Urinary bladder (tissue), 3 donors: ENCODE measurements at regions not wholly inside any gene's neighbourhood (a gene's known extent, or its start where the extent isn't known, plus 50 kb on each side); places are given as distances from the start of the nearest gene placed in this dataset.

ENCODE experiments used
- DNase-seq: peaks from one replicate; pipeline ENCODE4 v3.0.0-alpha.2; 2015; ENCODE audit errors: extremely low spot score
- H3K27ac ChIP-seq: one replicate; pipeline ENCODE4 v1.5.1; 2013; ENCODE audit warnings: low read depth, mild to moderate bottlenecking, moderate library complexity
- H3K36me3 ChIP-seq: one replicate; pipeline ENCODE4 v1.6.1; 2013; ENCODE audit warnings: mild to moderate bottlenecking, moderate library complexity; ENCODE audit not compliant: insufficient read depth
- H3K4me1 ChIP-seq: one replicate; pipeline ENCODE4 v1.6.1; 2013; ENCODE audit warnings: mild to moderate bottlenecking, moderate library complexity; ENCODE audit not compliant: insufficient read depth
- H3K4me3 ChIP-seq: one replicate; pipeline ENCODE4 v1.5.1; 2013; ENCODE audit warnings: low read depth, low read length
- WGBS: extraction: QIAGEN DNeasy Blood & Tissue Kit; methylation state at CpG from one replicate; pipeline ENCODE4 v1.1.7; 2013; 5-methylcytosine and 5-hydroxymethylcytosine counted together
- donor health status: healthy with polysubstance abuse.
- donor health status: healthy.

GRCh38 chr9:103372828-103373227, 377.7 kb downstream of the CYLC2 start:
- WGBS, result 91% methylated on average over 4 of the region's 4 CpGs
- DNase-seq, result no peak
- Histone ChIP-seq H3K4me1 (no peaks in the 10 kb centered on the region), H3K36me3 (no peaks in the 10 kb centered on the region), H3K27ac (no peak overlapping the region), H3K4me3 (no peak overlapping the region)

- no peak overlapping the region for H3K27ac ChIP-seq
- no peaks in the 10 kb centered on the region for H3K36me3 ChIP-seq
- H3K4me1 ChIP-seq, result no peaks in the 10 kb centered on the region
- DNase-seq, result no peak
- no peak overlapping the region for H3K4me3 ChIP-seq
These were observed 382.5 kb downstream of the CYLC2 start for GRCh38 chr9:103377667-103378066.

GRCh38 chr9:103397868-103398600, 402.9 kb downstream of the CYLC2 start:
- WGBS, result 51% methylated on average over 5 of the region's 5 CpGs
- H3K27ac ChIP-seq, result no peak overlapping the region
- no peaks in the 10 kb centered on the region for H3K36me3 ChIP-seq
- H3K4me3 ChIP-seq, result no peak overlapping the region
- no peak for DNase-seq
- no peaks in the 10 kb centered on the region for H3K4me1 ChIP-seq

- Histone ChIP-seq H3K4me3 (no peak overlapping the region), H3K4me1 (no peaks in the 10 kb centered on the region), H3K27ac (no peak overlapping the region), H3K36me3 (no peaks in the 10 kb centered on the region)
- no peak for DNase-seq
- 89% methylated on average over 3 of the region's 3 CpGs for WGBS
These were observed 404.4 kb downstream of the CYLC2 start for GRCh38 chr9:103399535-103399934.

GRCh38 chr9:103407260-103407659, 412.1 kb downstream of the CYLC2 start:
- H3K4me3 ChIP-seq, result no peak overlapping the region
- no peaks in the 10 kb centered on the region for H3K4me1 ChIP-seq
- no peak overlapping the region for H3K27ac ChIP-seq
- no peak for DNase-seq
- no peaks in the 10 kb centered on the region for H3K36me3 ChIP-seq
- WGBS, result 85% methylated on average over 1 of the region's 1 CpG

GRCh38 chr9:103410059-103410458, 414.9 kb downstream of the CYLC2 start:
- H3K4me1 ChIP-seq, result no peaks in the 10 kb centered on the region
- H3K27ac ChIP-seq, result no peak overlapping the region
- no peak for DNase-seq
- 74% methylated on average over 4 of the region's 4 CpGs for WGBS
- H3K36me3 ChIP-seq, result no peaks in the 10 kb centered on the region
- H3K4me3 ChIP-seq, result no peak overlapping the region

- no peak for DNase-seq
- Histone ChIP-seq H3K4me3 (no peak overlapping the region), H3K4me1 (no peaks in the 10 kb centered on the region), H3K36me3 (no peaks in the 10 kb centered on the region), H3K27ac (no peak overlapping the region)
- WGBS, result 59% methylated on average over 4 of the region's 4 CpGs
These were observed 432.6 kb downstream of the CYLC2 start for GRCh38 chr9:103427696-103428095.

- Histone ChIP-seq H3K4me3 (no peak overlapping the region), H3K27ac (no peak overlapping the region), H3K4me1 (no peaks in the 10 kb centered on the region), H3K36me3 (no peaks in the 10 kb centered on the region)
- WGBS, result 53% methylated on average over 1 of the region's 1 CpG
- DNase-seq, result no peak
These were observed 435.3 kb downstream of the CYLC2 start for GRCh38 chr9:103430469-103430868.

GRCh38 chr9:103431809-103432208, 436.7 kb downstream of the CYLC2 start:
- DNase-seq, result no peak
- no peak overlapping the region for H3K27ac ChIP-seq
- H3K4me3 ChIP-seq, result no peak overlapping the region
- no peaks in the 10 kb centered on the region for H3K36me3 ChIP-seq
- no peaks in the 10 kb centered on the region for H3K4me1 ChIP-seq

GRCh38 chr9:103444176-103444575, 449.0 kb downstream of the CYLC2 start:
- DNase-seq, result no peak
- no peaks in the 10 kb centered on the region for H3K4me1 ChIP-seq
- no peak overlapping the region for H3K27ac ChIP-seq
- no peaks in the 10 kb centered on the region for H3K36me3 ChIP-seq
- WGBS, result 30% methylated on average over 2 of the region's 2 CpGs
- H3K4me3 ChIP-seq, result no peak overlapping the region

GRCh38 chr9:103458826-103459225, 463.7 kb downstream of the CYLC2 start:
- Histone ChIP-seq H3K4me1 (no peaks in the 10 kb centered on the region), H3K27ac (no peak overlapping the region)

GRCh38 chr9:103471241-103471640, 476.1 kb downstream of the CYLC2 start:
- H3K4me3 ChIP-seq, result no peak overlapping the region
- no peaks in the 10 kb centered on the region for H3K4me1 ChIP-seq
- no peak overlapping the region for H3K27ac ChIP-seq
- DNase-seq, result no peak
- WGBS, result 93% methylated on average over 5 of the region's 5 CpGs
- H3K36me3 ChIP-seq, result no peaks in the 10 kb centered on the region

More at GRCh38 chr9:103458826-103459225, 463.7 kb downstream of the CYLC2 start:
- DNase-seq, result no peak
- WGBS, result 82% methylated on average over 2 of the region's 2 CpGs
- H3K4me3 ChIP-seq, result no peak overlapping the region
- H3K36me3 ChIP-seq, result no peaks in the 10 kb centered on the region

- Histone ChIP-seq H3K4me3 (no peak overlapping the region), H3K4me1 (no peaks in the 10 kb centered on the region), H3K27ac (no peak overlapping the region), H3K36me3 (no peaks in the 10 kb centered on the region)
- no peak for DNase-seq
- WGBS, result 42% methylated on average over 1 of the region's 1 CpG
These were observed 479.0 kb downstream of the CYLC2 start for GRCh38 chr9:103474156-103474555.

GRCh38 chr9:103483471-103484096, 488.5 kb downstream of the CYLC2 start:
- no peak overlapping the region for H3K4me3 ChIP-seq
- WGBS, result 94% methylated on average over 29 of the region's 29 CpGs
- H3K36me3 ChIP-seq, result no peaks in the 10 kb centered on the region
- H3K27ac ChIP-seq, result no peak overlapping the region
- no peak for DNase-seq
- no peaks in the 10 kb centered on the region for H3K4me1 ChIP-seq
